NCI-H2227 (cell line): ENCODE measurements at regions not wholly inside any gene's neighbourhood (a gene's known extent, or its start where the extent isn't known, plus 50 kb on each side); places are given as distances from the start of the nearest gene placed in this dataset.
"Not testable (repeated sequence)": the region's sequence is repeated elsewhere in the genome, so short reads cannot be mapped to it uniquely, and the experiment has no call there.

Source experiments
- DNase-seq: peaks from one replicate; lab custom pipeline; 2025; ENCODE audit not compliant: unreplicated experiment; lab: John Stamatoyannopoulos, UW

DNA sequence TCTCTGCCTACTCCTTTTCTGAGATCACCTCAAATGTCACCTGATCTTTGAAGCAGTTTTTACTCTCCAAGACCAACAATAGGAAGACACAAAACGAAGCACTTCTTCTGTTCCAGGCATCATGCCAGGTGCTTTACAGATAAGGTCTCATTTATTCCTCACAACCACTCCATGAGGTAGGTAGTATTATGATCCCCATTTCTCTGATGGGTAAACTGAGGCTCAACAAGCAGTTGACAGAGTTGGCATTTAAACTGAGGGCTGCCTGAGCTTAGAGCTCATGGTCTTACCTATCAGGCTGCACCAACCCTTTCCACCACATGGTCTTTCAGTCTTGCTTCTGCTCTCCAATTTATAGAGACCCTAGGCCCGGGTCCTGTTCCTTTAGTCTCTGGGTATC is 147.2 kb upstream of the JUN start:
- DNase-seq: no peak

GRCh38 chr1:58931756-58932155 is 147.9 kb upstream of the JUN start:
- no peak for DNase-seq

DNA sequence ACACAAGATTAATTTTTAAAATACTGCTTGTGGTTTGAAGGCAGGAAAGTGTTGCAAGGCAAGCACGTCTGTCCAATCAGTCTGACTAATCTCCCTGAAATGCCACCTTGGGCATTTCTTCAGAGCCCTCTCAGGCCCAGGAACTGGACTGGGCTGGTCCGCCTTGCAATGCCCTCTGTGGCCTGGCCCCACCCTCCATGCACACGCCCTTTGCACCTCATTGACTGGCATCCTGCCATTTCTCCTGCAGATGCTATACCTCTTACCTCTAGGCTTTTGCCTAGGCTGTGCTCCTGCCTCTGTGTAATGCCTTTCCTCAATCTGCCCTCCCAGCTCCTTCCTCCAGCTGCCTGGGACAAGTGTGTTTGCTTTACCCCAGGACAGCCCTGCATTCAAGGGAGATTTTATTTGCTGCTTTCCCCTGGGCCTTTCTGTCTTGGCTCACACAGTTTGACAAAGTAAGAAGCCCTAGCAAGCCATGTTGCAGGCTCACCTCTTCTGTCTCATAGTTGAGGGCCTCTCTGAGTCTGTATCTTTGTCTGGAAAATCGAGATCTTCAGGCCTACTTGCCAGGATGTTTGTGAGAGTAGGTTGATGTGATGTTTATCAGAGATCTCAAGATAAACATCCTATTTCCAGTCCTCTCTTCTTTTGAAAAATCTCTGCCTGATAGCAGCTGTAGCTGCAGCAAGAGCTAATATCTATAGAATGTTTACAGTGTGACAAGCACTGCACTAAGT is 149.2 kb upstream of the JUN start:
- DNase-seq: no peak

DNA sequence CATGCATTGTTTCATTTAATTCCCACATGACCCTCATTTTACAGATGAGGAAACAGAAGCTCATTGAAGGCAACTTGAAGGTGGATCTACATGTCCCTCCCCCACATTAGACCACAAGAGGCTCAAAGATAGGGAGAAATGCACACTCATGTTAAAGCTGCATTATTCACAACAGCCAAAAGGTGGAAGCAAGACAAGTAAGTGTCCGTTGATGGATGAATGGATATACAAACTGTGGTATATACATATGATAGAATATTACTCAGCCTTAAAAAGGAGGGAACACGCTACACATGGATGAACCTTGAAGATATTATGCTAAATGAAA is 149.7 kb upstream of the JUN start:
- no peak for DNase-seq

- no peak for DNase-seq
Observed at GRCh38 chr1:58934706-58935105, 150.9 kb upstream of the JUN start.

DNA sequence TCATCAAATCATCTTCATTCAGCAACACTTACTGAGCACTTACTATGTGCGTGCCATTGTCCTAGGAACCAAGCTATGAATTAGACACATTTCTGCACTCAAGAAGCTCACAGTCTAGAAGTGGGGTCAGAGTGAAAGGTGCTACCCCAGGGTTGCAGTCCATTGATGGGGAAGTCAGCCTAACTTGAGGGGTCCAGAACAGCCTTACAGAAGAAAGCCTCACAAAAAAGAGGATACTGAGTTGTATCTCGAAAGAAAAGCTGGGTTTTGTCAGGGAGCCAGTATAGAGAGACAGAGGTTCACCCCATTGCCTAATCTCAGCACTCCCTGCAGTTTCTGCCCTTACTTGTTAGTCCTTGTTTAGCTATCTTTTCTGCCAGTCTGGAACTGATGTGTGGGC is 153.1 kb upstream of the JUN start:
- no peak for DNase-seq

DNA sequence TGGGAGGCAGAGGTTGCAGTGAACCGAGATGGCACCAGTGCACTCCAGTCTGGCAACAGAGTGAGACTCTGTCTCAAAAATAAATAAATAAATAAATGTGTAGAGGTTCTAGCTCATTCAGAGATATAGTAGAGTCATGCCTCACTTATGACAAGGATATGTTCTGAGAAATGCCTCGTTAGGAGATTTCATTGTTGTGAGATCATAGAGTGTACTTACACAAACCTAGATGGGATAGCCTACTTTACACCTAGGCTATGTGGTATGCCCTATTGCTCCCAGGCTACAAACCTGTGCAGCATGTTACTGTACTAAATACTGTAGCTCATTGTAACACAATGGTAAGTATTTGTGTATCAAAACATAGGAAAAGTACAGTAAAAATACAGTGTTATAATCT is 155.3 kb upstream of the JUN start:
- no peak for DNase-seq

DNA sequence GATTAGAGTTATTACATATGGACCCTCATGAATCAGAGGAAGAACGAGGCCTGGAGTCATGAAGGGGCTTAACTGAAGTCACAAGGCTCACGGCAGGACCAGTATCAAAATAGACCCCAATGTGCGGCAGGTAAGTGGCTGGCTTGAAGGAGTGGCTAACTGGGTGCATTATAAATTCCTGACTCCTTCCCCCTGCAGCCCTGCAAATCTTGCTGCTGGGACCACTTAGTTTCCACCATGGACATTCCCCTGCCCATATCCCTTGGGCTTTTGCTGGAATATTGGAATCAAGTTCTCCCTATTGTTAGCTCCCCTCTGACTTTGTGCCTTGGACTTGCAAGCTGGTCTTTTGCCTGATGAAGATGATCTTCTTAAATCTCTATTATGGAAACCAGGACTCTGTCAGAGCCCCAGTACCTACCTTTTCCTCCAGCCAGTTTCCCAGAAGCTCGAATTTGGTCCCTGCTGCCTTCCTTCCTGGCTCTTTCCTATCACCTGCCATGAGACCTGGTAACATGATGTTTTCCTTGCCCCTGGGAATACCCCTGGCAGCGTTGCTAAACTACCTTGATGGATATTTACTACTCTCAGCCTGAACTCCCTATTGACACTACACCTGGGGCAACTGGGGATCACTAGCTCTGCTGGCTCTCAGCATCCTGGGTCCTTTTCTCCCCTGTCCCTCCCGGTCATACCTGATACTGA is 156.0 kb upstream of the JUN start:
- no peak for DNase-seq

- no peak for DNase-seq
Observed at GRCh38 chr1:58941471-58942289, 157.8 kb upstream of the JUN start.

DNA sequence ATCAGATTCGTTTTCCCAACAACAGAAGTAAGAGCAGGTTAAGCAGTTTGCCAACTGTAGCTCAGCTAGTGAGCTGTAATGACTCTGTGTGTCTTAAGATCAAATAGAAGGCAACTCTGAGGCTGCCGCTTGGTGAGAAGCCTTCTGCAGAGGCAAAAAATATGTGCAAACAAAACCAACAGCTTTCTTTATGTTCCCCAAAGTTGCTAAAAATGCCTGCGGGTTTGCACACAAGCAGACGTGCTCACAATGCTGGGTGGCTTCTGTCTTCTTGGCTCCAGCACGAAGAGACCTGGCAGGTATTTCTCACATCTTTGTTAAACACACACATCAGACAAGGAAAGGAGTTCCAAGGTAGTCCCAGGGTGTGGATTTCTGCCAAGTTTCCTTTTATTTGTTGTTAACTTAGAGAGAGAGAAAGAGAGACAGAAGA is 158.9 kb upstream of the JUN start:
- DNase-seq: no peak

GRCh38 chr1:58943776-58944175 is 159.9 kb upstream of the JUN start:
- DNase-seq: no peak

GRCh38 chr1:58944439-58944838 is 160.6 kb upstream of the JUN start:
- DNase-seq: no peak

DNA sequence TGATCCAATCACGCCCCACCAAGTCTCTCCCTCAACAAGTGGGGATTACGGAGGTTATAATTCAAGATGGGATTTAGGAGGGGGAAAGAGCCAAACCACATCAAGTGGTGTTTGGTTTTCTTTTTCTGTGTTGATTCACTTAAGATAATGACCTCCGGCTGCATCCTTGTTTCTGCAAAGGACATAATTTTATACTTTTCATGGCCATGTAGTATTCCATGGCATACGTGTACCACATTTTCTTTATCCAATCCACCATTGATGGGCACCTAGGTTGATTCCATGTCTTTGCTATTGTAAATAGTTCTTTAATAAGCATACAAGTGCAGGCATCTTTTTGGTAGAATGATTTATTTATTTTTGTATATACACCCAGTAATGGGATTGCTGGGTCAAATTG is 162.5 kb upstream of the JUN start:
- no peak for DNase-seq

GRCh38 chr1:58948671-58949070 is 164.8 kb upstream of the JUN start:
- DNase-seq: no peak

DNA sequence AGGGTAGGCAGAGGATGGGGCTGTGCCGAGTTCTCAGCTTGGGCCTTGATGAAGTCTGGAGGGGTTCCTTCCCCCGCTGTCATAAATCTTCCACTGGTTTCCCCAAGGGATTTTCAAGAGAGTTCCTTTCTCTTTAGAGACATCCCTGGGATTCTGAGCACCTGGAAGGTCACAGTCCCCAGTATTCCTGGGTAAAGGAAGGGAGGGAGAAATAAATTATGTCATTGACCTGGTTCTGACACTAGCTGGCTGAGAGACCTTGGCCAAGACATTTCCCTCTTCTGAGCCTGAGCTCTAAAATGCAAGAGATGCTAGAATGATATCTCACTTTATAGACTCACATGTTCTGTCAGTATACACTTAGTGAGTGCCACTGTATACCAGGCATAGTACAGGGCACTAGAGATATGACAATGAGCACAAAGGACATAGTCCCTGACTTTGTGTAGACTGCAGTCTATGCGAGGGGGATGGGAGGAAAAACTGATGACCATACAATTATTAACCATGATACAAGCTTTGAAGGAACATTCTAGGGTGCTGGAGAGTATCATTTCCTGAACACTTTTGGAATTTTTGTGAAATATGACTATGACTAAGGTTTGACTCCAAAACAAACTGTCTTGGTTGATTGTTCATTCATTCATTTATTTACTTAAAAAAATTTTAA is 165.8 kb upstream of the JUN start:
- DNase-seq: no peak

DNA sequence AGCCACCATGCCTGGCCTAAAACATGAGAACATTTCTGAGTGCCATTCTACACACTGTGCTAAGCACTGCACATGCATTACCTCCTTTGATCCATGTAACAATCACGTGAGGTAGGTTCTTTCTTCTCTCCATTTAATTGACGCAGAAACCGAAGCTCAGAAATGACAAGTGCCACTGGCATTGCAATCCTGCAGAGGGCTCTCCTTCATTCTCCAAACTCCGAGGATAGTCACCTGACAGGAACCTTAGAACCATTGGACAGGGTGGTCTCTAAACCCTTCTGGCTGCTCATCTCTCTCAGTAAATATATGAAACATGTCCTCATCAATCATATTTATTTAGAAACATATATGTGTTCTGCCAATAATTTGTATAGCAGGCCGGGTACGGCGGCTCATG is 167.1 kb upstream of the JUN start:
- no peak for DNase-seq

DNA sequence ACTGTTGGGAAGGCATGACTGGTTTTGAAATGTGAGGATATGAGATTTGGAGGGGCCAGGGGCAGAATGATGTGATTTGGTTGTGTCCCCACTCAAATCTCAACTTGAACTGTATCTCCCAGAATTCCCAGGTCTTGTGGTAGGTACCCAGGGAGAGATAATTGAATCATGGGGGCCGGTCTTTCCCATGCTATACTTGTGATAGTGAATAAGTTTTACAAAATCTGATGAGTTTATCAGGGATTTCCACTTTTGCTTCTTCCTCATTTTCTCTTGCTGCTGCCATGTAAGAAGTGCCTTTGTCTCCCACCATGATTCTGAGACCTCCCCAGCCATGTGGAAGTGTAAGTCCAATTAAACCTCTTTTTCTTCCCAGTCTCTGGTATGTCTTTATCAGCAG is 170.1 kb upstream of the JUN start:
- DNase-seq: not testable (repeated sequence)

- not testable (repeated sequence) for DNase-seq
Observed at GRCh38 chr1:58963287-58963686, 179.4 kb upstream of the JUN start.

DNA sequence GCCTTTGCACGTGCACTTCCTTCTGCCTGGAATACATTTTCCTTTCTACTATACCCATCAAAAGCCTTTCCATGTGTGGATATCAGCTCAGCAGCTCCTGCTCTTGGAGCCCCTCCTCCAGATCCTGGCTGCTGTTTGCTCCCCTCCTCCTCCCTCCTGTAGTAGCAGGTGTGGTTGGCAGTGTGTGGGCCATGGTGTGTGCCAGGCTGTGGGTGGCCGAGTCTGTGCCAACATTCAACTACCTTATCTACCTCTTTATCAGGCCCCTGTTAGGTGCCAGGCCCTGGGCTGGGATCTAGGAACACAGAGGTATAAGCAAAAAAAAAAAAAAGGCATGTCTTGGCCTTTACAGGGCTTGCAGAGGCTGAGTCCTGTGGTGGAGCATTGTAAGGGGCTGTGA is 180.6 kb upstream of the JUN start:
- no peak for DNase-seq

DNA sequence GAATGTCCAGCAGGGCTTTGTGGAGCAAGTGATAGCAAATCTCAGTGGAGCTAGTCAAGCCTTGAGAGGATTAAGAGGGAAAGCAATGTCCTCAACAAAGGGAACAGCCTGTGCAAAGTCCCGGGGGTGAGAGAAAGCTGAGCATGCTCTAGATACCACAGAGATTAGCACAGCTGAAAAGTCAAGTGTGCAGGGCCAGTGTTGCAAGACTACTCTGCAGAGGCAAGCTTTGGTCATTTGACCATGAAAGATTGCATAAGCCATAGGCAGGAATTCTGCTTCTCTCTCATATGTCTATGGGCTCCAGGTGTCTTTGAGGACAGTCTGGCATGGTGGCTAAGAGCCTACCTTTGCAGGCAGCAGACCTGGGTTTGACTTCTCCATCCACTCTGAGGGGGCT is 181.0 kb upstream of the JUN start:
- DNase-seq: no peak

DNA sequence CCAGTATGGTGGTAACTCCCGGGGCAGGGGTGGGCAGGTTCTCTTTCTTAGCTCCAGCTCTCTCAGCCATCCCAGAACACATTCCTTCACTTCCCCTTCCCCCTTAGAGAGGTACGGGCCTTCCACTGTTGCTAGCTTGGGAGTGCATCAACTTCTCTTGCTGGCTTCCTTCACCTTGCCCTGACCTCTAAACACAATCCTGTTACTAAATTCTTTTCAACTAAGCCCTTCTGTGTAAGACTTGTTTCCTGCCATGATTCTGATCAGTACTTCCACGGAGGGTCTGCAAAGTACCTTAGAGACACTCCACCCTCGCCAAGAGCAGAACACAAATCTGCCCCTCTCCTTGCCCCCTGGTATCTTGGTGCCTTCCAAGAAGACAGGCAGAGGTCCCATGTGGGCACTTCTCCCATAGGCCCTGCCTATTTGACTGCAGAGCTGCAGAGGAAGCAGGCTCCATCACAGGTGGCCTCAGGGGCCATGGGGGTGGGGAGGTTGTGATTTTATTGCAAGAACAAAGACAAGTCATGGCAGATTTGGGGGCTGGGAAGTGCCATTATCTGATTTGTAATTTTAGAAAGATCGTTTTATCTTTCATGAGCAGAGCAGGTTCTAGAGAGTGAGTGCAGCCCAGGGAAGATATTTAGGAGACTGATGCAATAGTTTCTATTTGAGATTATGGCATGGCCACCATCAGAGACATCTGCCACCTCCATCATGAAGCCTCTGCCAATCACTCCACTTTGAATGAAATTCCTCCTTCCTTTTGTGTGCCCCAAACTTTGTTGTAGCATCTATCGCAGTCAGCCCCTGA is 182.5 kb upstream of the JUN start:
- no peak for DNase-seq
